GM23338 (cell line): ENCODE measurements at regions not wholly inside any gene's neighbourhood (a gene's known extent, or its start where the extent isn't known, plus 50 kb on each side); places are given as distances from the start of the nearest gene placed in this dataset.

ENCODE experiments used
- ATAC-seq: fragments of 200-7000 bp; cut with Tn5 transposase; 3 replicates; pipeline ENCODE4 v1.9.1; 2020
- DNase-seq: peaks from one replicate; pipeline ENCODE4 v3.0.0-alpha.2; 2015; ENCODE audit warnings: low spot score
- H2AFZ ChIP-seq: fragments of 200-600 bp; sonication (generic); 2 replicates; pipeline ENCODE4 v1.8.0; 2016; ENCODE audit warnings: antibody characterized with exemption, mild to moderate bottlenecking, moderate library complexity
- H3F3A ChIP-seq: fragments of 200-600 bp; sonication (generic); replicated peaks from 2 replicates; pipeline ENCODE4 v1.8.0; 2017; ENCODE audit warnings: antibody characterized with exemption, mixed run types, low read depth
- H3K27ac ChIP-seq: fragments of 200-600 bp; sonication (generic); 2 replicates; pipeline ENCODE4 v1.6.1; 2016; ENCODE audit warnings: low read depth
- H3K27me3 ChIP-seq: fragments of 200-600 bp; sonication (generic); 2 replicates; pipeline ENCODE4 v1.8.0; 2016; ENCODE audit warnings: mild to moderate bottlenecking, mixed run types, moderate library complexity; ENCODE audit not compliant: insufficient read depth
- H3K36me3 ChIP-seq: fragments of 200-600 bp; sonication (generic); 2 replicates; pipeline ENCODE4 v1.8.0; 2016; ENCODE audit warnings: mild to moderate bottlenecking; ENCODE audit not compliant: insufficient read depth
- H3K4me1 ChIP-seq: fragments of 200-600 bp; sonication (generic); 2 replicates; pipeline ENCODE4 v1.8.0; 2016; ENCODE audit warnings: mild to moderate bottlenecking, moderate library complexity; ENCODE audit not compliant: insufficient read depth
- H3K4me2 ChIP-seq: fragments of 200-600 bp; sonication (generic); 2 replicates; pipeline ENCODE4 v1.7.1; 2017; ENCODE audit warnings: mixed run types
- H3K4me3 ChIP-seq: fragments of 200-600 bp; sonication (generic); 2 replicates; pipeline ENCODE4 v1.6.1; 2016; ENCODE audit warnings: mixed run types
- H3K79me2 ChIP-seq: fragments of 200-600 bp; sonication (generic); replicated peaks from 2 replicates; pipeline ENCODE4 v1.8.0; 2017; ENCODE audit warnings: mild to moderate bottlenecking; ENCODE audit not compliant: insufficient read depth
- H3K9me2 ChIP-seq: fragments of 200-600 bp; sonication (generic); 2 replicates; pipeline ENCODE4 v1.8.0; 2017; ENCODE audit not compliant: insufficient read depth
- H4K20me1 ChIP-seq: fragments of 200-600 bp; sonication (generic); replicated peaks from 2 replicates; pipeline ENCODE4 v1.8.0; 2017; ENCODE audit warnings: mild to moderate bottlenecking; ENCODE audit not compliant: insufficient read depth
- H3K27ac Mint-ChIP-seq: 2 replicates; pipeline ENCODE4 v1.8.0; 2020; ENCODE audit warnings: inconsistent platforms, mild to moderate bottlenecking, moderate library complexity, mixed read lengths
- H3K27me3 Mint-ChIP-seq: 3 replicates; pipeline ENCODE4 v1.8.0; 2022; ENCODE audit warnings: low read depth, mild to moderate bottlenecking, moderate library complexity, mixed read lengths, inconsistent platforms; ENCODE audit not compliant: insufficient read depth, poor library complexity
- H3K36me3 Mint-ChIP-seq: 3 replicates; pipeline ENCODE4 v1.8.0; 2021; ENCODE audit warnings: low read depth, mild to moderate bottlenecking, inconsistent platforms, moderate library complexity, mixed read lengths
- H3K4me1 Mint-ChIP-seq: 3 replicates; pipeline ENCODE4 v1.8.0; 2020; ENCODE audit warnings: mild to moderate bottlenecking, inconsistent platforms, mixed read lengths
- H3K4me3 Mint-ChIP-seq: 3 replicates; pipeline ENCODE4 v1.8.0; 2021; ENCODE audit warnings: moderate library complexity, mild to moderate bottlenecking, inconsistent platforms, mixed read lengths
- H3K9me3 Mint-ChIP-seq: 3 replicates; pipeline ENCODE4 v1.8.0; 2020; ENCODE audit warnings: moderate library complexity, mild to moderate bottlenecking, inconsistent platforms, mixed read lengths
- CREB1 ChIP-seq: fragments of 250-450 bp; sonication (Bioruptor Pico); IDR thresholded peaks from 2 replicates; pipeline ENCODE4 v1.5.0; 2020; ENCODE audit warnings: low read depth, mild to moderate bottlenecking, moderate library complexity
- CTCF ChIP-seq, 2 experiments: fragments of 200-600 bp in 1 of 2; sonication (generic) in 1 of 2; conservative IDR thresholded peaks; 2 replicates each; pipeline versions ENCODE4 v1.5.1 to v1.6.1; 2016 to 2017; ENCODE audit warnings: antibody characterized with exemption in 2 of 2, low read depth in 2 of 2, mild to moderate bottlenecking in 2 of 2, moderate library complexity in 1 of 2
- ETS1 ChIP-seq: IDR thresholded peaks from 2 replicates; pipeline ENCODE4 v1.6.1; 2016; ENCODE audit warnings: antibody characterized with exemption
- EZH2 ChIP-seq: fragments of 200-600 bp; sonication (generic); IDR thresholded peaks from one replicate; pipeline ENCODE4 v1.8.0; 2017; ENCODE audit warnings: antibody characterized with exemption, mild to moderate bottlenecking, low read depth; ENCODE audit not compliant: unreplicated experiment
- EZH2phosphoT487 ChIP-seq: fragments of 200-600 bp; sonication (generic); IDR thresholded peaks from one replicate; pipeline ENCODE4 v1.8.1; 2018; ENCODE audit warnings: antibody characterized with exemption; ENCODE audit not compliant: unreplicated experiment
- JUNB ChIP-seq: IDR thresholded peaks from one replicate; pipeline ENCODE4 v1.6.1; 2016; ENCODE audit warnings: antibody characterized with exemption; ENCODE audit not compliant: unreplicated experiment
- NANOG ChIP-seq: IDR thresholded peaks from 2 replicates; pipeline ENCODE4 v1.6.1; 2016; ENCODE audit warnings: antibody characterized with exemption, borderline replicate concordance
- POLR2AphosphoS5 ChIP-seq: IDR thresholded peaks from 2 replicates; pipeline ENCODE4 v1.6.1; 2016; ENCODE audit warnings: antibody characterized with exemption, low read depth
- REST ChIP-seq: IDR thresholded peaks from one replicate; pipeline ENCODE4 v1.6.1; 2018; ENCODE audit warnings: antibody characterized with exemption; ENCODE audit not compliant: unreplicated experiment
- STAT1 ChIP-seq: IDR thresholded peaks from one replicate; pipeline ENCODE4 v1.6.1; 2016; ENCODE audit warnings: antibody characterized with exemption; ENCODE audit not compliant: unreplicated experiment
- ZNF114 ChIP-seq: fragments of 250-450 bp; sonication (Bioruptor Pico); IDR thresholded peaks from 2 replicates; pipeline ENCODE4 v1.5.0; 2020; ENCODE audit warnings: mild to moderate bottlenecking, moderate library complexity
- ZNF331 ChIP-seq: fragments of 250-450 bp; sonication (Bioruptor Pico); IDR thresholded peaks from 2 replicates; pipeline ENCODE4 v1.5.0; 2020; ENCODE audit warnings: low read depth, mild to moderate bottlenecking, moderate library complexity
- ZNF462 ChIP-seq: fragments of 250-450 bp; sonication (Bioruptor Pico); IDR thresholded peaks from 2 replicates; pipeline ENCODE4 v1.5.0; 2020; ENCODE audit warnings: mild to moderate bottlenecking, moderate library complexity

- H2AFZ ChIP-seq, result no peak overlapping the region
- no peaks in the 10 kb centered on the region for H3K4me1 ChIP-seq
- TF ChIP-seq REST, result no peak
- no peak for TF ChIP-seq ETS1
- no peak for TF ChIP-seq CREB1 (CRISPR knock-in tag)
- no peak for TF ChIP-seq ZNF462 (CRISPR knock-in tag)
- TF ChIP-seq JUNB, result no peak
- TF ChIP-seq ZNF114 (CRISPR knock-in tag), result no peak
- TF ChIP-seq STAT1, result no peak
- no peak for TF ChIP-seq EZH2phosphoT487
- no peak for TF ChIP-seq ZNF331 (CRISPR knock-in tag)
- no peak for TF ChIP-seq NANOG
- no peak for TF ChIP-seq CTCF (conservative IDR thresholded peaks at IDR 0.05; ENCODE audit: low read depth in 2 of 2)
- no peak for TF ChIP-seq POLR2AphosphoS5
- no peak for TF ChIP-seq EZH2
- no peaks in the 10 kb centered on the region for H3F3A ChIP-seq
- Mint-ChIP-seq H3K27me3 (no peaks in the 10 kb centered on the region), H3K4me1 (peaks cover 2% of the 10 kb centered on the region; the same call in 1 of the 3 replicates), H3K4me3 (no peak overlapping the region), H3K9me3 (no peaks in the 10 kb centered on the region), H3K27ac (no peak overlapping the region), H3K36me3 (no peaks in the 10 kb centered on the region)
- ATAC-seq (no peak), DNase-seq (no peak)
- no peaks in the 10 kb centered on the region for H3K36me3 ChIP-seq
- H3K79me2 ChIP-seq, result no peaks in the 10 kb centered on the region
- no peak overlapping the region for H3K4me3 ChIP-seq
- H3K4me2 ChIP-seq, result no peak overlapping the region
- H3K9me2 ChIP-seq, result no peaks in the 10 kb centered on the region
- no peaks in the 10 kb centered on the region for H4K20me1 ChIP-seq
- no peaks in the 10 kb centered on the region for H3K27me3 ChIP-seq
- no peak overlapping the region for H3K27ac ChIP-seq
Measured at GRCh38 chr20:60540591-60540990, 582.4 kb downstream of the CDH26 start.
